ENCODE measurements at regions not wholly inside any gene's neighbourhood (a gene's known extent, or its start where the extent isn't known, plus 50 kb on each side); places are given as distances from the start of the nearest gene placed in this dataset.

DNA sequence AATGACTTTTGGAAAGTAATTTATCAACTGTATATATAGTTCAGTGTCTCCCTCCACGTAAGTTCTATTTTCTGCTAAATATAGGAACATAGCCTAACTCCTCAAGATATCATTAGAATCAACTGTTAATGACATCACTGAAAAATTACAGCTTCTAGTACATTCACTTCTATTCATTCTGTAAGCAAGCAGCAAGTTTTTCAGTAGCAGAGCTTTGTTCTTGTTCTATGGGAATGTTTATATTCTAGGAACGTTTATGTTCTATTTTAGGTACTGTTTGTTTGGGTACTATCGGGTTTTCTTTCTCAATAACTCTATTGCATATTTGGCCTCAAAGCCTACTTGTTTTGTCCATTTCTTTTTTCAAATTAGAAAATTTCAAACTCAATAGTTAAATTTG, 525.6 kb downstream of the EPHA7 start:
- H3K4me3 ChIP-seq (ENCODE audit: low read depth, low read length): no peak overlapping the region
- no peak for DNase-seq (ENCODE audit: low read depth)
- TF ChIP-seq, protein P1, sequence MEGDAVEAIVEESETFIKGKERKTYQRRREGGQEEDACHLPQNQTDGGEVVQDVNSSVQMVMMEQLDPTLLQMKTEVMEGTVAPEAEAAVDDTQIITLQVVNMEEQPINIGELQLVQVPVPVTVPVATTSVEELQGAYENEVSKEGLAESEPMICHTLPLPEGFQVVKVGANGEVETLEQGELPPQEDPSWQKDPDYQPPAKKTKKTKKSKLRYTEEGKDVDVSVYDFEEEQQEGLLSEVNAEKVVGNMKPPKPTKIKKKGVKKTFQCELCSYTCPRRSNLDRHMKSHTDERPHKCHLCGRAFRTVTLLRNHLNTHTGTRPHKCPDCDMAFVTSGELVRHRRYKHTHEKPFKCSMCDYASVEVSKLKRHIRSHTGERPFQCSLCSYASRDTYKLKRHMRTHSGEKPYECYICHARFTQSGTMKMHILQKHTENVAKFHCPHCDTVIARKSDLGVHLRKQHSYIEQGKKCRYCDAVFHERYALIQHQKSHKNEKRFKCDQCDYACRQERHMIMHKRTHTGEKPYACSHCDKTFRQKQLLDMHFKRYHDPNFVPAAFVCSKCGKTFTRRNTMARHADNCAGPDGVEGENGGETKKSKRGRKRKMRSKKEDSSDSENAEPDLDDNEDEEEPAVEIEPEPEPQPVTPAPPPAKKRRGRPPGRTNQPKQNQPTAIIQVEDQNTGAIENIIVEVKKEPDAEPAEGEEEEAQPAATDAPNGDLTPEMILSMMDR (conservative IDR thresholded peaks at IDR 0.05; ENCODE audit: low read depth, low read length): no peak

DNA sequence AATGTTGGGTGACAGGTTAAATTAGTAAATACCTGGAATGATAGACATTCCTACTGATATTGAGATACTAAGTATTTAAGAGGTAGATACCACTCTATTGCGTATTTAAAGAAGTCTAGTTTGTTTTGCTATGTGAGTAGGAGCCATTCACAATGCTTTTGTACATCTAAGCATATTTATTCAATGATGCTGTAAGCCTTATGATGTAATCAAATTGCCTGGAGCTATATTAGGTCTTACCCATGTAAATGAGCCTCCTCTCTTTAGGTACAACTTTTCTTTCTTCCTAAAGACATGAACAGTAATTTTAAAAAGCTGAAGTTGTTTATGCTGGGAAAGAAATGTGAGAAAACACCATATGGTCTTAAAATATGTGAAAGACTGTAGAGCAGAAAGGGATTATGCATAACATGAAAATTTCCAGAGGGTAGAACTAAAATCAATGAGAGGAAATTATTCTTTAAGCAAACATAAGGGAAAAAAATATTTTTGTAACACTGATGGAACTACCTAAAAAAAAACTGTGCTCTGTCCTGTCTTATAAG, 526.7 kb downstream of the EPHA7 start:
- DNase-seq (ENCODE audit: low read depth): no peak
- no peak overlapping the region for H3K4me3 ChIP-seq (ENCODE audit: low read depth, low read length)
- TF ChIP-seq, protein P1 (conservative IDR thresholded peaks at IDR 0.05; ENCODE audit: low read depth, low read length): no peak

DNA sequence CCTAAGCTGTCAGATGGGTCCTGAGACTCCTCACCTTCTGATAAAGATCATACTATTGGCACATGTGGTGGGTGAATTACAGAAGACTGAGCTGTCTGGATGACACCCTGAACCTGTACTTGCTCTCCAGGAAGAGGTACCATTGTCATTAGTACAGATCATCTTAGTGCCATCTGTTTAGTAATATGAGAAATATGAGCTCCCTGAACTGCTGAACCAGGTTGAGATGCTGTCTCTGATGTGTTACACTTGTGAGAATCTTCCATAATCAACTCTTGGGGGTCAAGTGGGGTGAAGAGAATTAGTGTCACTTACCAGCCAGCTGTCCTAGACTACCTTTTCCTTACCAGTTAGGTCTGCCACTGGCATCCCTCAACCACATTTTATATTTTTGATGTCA, 531.0 kb downstream of the EPHA7 start:
- TF ChIP-seq, protein P1 (conservative IDR thresholded peaks at IDR 0.05; ENCODE audit: low read depth, low read length): no peak
- no peak overlapping the region for H3K4me3 ChIP-seq (ENCODE audit: low read depth, low read length)
- DNase-seq (ENCODE audit: low read depth): no peak

DNA sequence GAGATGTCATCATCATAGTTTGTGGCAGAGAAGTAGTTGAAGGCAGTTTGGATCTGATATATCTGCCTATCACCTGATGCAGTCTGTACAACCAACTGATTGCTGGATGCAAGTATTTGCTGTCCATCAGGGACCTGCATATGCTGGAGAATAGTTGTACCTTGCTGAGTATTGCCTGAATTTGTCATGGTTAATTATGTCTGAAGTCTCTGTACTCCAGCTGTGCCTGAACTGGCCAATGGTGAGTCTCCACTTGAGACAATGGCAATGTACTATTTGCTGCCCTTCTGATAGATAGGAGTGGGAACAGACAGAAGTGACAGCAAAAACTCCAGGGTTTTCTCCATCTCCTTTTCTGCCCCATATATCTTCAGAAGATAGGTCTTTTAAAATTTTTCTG, 531.5 kb downstream of the EPHA7 start:
- TF ChIP-seq, protein P1 (conservative IDR thresholded peaks at IDR 0.05; ENCODE audit: low read depth, low read length): no peak
- H3K4me3 ChIP-seq (ENCODE audit: low read depth, low read length): no peak overlapping the region
- DNase-seq (ENCODE audit: low read depth): no peak

DNA sequence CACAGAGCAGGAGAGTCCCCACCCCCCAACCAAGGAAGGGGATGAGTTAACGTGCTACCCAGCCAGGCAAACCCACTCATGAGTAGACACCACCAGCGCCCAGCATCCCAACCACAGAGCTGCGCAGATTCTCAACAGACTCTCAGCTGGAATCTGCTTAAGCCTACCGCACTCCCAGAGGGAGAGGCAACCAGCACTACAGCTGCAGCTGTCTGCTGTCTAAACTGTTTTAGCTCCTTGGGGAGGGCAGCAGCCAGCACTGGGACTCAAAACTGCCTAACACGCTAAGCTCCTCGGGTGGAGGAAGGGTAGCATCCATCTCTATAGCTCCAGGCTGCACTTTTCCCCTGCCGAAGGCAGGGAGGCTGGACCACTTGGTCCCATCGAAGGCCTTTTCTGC, 539.8 kb downstream of the EPHA7 start:
- H3K4me3 ChIP-seq (ENCODE audit: low read depth, low read length): no peak overlapping the region
- TF ChIP-seq, protein P1 (conservative IDR thresholded peaks at IDR 0.05; ENCODE audit: low read depth, low read length): no peak
- no peak for DNase-seq (ENCODE audit: low read depth)

DNA sequence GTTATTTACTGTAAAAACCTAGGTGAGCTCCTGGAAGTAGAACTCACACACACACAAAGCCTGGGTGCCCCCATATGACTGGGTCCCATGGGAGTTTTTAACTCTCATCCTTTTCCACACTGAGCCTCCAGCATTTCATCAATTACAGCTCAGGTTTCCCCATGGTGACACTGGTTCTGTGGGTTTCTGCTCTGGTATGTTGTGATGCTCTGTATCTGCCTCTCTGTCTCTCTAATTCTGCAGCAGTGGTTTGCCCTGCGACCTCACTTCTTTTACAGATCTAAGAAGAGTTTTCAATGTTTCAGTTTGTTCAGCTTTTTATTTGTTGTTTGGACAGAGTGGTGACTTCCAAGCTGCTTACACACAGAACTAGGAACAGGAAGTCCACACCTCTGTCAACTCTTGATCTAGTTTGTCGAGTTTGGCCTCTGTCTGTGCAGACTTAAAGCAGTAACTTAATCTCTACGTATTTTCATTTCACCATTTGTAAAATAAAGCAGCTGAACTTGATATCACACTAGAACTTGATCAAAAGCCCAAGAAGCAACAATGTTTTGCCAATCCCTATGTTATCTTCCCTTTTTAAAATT, 554.3 kb downstream of the EPHA7 start:
- TF ChIP-seq, protein P1 (conservative IDR thresholded peaks at IDR 0.05; ENCODE audit: low read depth, low read length): no peak
- no peak for DNase-seq (ENCODE audit: low read depth)
- no peak overlapping the region for H3K4me3 ChIP-seq (ENCODE audit: low read depth, low read length)

DNA sequence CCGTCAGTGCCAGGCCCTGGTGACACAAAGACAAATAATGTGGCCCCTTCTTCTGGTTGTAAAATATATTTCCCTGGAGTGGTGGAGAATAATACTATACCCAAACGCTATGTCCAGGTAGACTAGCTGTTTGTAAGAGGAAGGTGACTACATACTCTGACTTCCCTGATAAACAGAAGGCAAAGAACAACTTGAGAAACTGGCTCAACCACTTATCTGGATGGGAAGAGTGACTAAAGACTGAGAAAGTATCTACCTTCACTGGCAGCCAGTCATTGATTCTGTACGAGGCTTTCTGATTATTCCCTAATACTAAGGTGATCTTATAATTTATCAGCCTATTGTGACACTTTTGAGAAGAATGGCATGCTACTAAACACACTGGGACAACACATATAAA, 569.7 kb downstream of the EPHA7 start:
- H3K4me3 ChIP-seq (ENCODE audit: low read depth, low read length): no peak overlapping the region
- no peak for DNase-seq (ENCODE audit: low read depth)
- TF ChIP-seq, protein P1 (conservative IDR thresholded peaks at IDR 0.05; ENCODE audit: low read depth, low read length): no peak

Data from epithelial cell of proximal tubule (primary cell).